ENCODE measurements at regions not wholly inside any gene's neighbourhood (a gene's known extent, or its start where the extent isn't known, plus 50 kb on each side); places are given as distances from the start of the nearest gene placed in this dataset.
A peak's percentile ranks its signal among the peaks of the same experiment; 100 is the strongest.

DNA sequence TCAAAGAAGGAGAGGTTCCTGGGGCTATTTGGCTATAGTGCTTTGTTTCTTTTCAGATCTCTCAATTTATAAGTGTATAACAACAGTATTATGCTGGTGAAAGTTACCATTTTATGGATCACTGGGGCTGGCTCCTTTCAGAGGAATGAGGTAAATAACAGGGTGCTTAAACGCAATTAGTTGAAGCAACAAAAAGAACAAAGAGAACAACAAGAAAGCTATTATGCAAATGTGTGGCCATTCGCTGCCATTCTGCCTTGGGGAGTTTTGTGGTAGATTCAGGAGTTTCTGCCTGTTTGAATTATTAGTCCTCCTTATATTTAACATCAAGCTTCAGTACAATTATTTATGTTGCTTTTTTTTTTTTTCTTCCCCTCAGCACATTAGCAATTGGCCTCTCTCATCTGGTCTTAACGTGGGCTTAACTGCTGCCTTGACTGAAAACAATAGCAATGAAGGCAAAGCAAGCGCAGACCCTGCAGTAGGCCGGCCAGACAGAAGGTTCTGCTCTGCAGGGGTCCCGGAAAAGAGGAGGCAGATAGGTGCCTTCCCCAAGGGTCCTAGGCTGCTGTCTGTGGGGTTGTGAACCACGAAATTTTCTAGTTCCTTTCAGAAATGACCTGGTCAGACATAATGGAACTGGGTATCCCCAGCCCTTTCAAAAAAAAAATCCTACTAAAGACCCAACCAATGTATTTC lies 339.9 kb upstream of the PODXL start:
- no peak for DNase-seq

DNA sequence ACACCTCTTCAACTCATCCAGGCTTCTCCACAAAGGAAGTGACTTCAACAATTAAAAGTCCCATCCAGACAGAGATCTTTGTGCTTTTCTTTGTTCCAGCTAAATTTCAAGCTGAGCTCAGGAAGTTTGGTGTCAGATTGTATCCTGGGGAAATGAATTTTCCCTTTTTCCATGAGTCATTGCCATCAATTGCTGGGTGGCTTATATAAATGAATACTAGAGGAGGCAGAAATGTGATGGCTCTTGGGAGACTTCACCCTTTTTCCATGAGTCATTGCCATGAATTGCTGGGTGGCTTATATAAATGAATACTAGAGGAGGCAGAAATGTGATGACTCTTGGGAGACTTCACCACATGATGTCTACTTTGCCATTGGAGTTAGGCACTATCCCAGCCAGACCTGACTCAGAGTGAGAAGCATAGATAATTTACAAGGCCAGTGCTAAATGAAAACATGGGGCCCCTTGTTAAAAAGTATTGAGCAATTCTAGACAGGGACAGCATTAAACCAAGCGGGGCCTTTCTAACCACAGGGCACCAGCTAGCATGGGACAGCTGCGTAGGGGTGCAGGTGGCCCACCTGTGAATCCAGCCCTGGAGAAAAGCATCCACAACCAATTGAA lies 339.2 kb upstream of the PODXL start:
- DNase-seq = no peak

DNA sequence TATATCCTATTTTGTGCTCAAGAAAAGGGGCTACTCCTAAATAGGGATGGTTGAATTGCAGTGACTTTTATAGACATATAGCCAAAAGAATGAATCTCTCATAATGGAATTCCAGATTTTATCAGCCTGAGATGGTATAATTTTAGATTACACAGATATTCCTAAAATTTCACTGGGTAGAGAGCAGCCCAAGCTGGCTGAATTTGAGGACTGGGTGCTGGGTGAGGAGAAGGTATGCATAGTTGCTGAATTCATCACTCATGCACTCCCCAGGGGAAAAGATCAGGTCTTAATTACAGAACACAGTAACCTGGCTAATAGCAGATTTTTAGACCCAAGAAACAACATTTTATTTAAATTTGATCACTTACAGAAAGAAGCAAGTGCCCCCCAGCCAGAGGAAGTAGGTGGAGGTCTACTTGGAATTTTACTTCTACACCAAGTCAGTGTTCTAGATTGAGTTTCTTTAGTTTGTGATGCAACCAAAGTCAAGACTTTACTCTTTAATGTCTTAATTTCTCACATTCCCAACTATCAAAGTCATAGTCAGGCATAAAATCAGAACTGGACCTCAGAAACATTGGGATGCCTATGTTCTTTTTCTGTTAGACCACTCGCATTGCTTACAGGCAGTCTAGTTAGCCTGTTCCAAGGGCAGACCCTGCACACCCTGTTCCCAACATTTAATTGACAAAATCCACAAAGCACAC lies 337.4 kb upstream of the PODXL start:
- DNase-seq = no peak

DNA sequence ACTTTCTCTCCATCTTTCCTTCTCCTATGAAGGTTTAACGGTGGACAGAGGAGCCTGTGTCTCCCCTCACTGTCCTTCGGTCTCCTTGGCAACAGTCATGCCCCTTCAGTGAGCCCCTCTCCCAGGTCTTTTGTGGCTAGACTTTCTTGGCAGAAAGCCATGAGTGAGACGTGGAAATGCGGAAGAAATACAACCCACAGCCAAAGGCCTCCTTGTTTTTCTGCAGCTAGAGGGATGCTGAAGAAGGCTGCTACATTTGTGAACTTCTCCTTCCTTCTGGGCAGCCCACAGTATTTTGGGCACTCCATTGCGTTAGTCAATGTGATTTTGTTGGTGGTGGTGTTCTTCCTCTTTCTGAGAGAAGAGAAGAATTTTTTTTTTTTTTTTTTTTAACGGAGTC lies 333.7 kb upstream of the PODXL start:
- DNase-seq = no peak

DNA sequence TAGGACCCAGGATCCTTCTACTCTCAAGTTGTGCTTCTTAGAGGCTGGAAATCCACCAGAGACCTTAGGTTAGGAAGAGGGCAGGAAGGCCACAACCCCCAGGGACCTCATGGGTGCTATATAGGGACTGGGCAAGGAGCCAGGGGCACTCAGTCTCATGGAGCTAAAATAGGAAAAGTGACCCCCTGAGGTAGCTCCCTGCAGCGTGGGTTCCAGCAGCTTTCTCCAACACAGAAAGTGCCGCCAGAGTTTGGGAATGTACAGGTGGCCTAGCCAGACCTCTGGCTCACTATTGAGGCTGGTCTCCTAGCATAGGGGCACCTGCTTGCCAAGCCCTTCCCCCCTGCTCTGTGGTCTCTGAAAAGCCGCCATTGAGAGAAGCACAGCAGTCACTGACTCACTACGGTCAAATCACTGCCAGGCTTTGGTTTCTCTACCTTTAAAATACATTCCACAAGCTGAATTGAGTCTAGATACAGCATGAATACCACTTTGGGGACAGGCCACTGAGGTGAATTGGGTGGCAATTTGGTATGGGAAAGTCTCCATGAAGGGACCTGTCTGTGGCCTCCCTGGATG lies 333.2 kb upstream of the PODXL start:
- DNase-seq = no peak

DNA sequence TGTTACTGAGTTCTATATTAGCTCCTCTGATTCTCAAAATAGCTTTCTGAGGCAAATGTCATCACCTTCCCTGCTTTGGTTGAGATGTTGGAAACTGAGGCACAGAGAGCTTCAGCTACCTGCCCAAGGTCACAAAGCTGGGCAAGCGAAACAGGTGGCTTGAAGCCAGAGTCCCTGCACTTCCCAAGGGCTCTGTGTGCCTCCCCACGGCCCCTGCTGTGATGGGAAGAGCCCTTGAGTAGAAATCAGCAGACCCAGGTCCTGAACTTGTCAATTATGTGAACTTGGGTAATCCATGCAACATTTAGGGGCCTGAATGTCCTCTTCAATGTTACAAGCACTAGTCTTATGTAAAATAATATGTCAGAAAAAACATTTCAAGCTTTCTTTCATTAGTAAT lies 327.3 kb upstream of the PODXL start:
- DNase-seq = no peak

DNA sequence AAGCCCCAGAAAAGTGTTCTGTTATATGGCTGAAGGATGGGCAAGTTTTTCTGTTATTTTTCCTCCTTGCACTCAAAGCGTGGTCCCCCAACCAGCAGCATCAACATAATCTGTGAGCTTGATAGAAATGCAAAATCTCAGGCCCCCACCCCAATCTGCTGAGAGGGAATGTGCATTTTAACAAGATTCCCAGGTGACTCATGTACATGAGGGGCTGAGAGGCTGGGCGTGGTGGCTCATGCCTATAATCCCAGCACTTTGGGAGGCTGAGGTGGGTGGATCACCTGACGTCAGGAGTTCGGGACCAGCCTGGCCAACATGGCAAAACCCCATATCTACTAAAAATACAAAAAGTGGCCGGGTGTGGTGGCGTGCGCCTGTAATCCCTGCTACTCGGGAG lies 326.8 kb upstream of the PODXL start:
- DNase-seq = no peak

DNA sequence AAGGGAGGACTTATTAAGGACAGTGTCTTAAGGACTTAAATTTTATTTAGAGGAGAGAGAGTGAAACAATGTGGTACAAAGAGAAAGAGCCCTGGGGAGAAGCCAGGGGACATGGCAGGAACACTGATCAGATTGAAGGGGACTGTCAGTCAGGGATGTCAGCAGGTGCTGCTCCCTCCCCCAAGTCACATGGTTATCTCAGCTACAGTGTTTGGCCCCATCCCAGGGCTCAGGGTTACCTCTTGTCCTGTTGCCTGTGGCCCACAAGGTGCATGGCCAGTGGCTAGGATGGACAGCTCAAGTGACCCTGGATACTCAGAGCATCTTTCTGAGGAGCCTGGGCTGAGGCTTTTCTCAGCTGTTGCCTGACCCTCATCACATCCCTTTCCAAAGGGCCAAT lies 325.9 kb upstream of the PODXL start:
- no peak for DNase-seq

DNA sequence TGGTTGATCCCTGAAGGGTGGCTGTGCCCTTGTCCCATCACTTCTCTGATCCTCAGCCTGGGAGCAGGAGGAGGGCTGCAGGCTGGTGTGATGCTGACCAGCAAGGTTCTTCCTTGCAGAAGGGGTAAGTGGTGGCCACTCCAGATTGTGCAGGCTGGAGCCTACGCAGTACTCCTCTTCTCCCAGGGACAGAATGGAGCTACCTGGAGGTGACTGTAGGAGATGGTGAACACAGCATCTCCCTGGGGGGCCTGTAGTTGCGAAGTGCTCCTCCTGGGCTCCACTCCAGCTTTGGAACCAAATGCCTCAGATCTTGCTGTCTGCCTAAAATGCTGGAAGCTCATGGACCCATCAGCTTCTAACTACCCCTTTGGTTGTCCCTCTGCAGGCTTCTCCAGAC lies 323.6 kb upstream of the PODXL start:
- DNase-seq = no peak

DNA sequence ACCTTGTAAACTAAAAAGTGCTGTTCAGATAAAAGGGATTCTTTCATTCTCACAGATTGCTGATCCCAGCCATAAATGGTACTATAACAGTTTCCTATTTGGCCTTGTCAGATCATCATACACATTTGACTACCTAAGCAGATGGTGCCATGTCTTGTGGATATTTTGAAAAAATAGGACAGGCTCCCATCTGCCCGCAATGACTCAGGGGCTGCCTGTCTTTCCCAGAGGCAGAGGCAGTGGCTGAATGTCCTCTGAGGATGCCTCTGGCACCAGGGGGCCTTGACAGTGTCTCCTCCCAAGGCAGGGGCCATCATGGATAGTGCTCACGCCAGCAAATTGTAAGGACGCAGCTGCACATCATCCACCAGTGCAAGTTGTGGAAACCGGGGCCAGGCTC lies 323.0 kb upstream of the PODXL start:
- DNase-seq = no peak

DNA sequence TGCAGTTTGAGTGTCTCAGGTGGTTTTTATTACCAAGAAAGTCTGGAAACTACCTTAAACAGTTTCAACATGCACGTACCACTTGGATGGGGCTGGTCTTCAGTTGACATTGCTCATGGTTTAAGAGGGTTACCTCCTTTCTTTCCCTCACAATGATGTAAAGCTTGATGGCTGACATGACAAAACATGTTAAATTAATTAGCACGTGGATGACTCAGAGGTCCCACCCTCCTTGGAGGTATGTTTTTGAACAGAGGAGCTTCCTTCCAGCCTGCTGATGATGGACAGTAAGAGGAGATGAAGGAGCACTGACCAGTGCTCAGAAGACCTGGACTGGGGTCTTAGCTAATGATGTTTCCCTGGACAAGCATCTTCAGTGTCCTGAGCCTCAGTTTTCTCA lies 322.3 kb upstream of the PODXL start:
- no peak for DNase-seq

DNA sequence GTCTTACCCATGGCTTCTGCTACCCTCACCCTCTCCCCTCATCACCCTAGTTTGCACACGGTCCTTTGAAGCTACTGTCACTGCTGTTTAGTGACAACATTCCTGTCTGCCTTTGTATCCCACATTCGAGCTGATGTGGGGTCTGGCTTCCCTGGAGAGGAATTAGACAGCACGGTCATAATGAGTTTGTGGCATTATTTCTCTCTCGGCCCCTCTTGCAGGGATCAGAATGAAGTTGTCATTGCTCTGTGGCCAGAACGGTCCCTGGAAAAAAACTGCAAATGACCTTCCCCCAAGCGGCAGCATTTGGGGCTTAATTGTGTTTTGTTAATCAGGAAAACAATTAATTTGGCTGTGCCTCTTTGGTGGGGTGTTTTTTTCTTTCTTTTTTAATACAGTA lies 317.2 kb upstream of the PODXL start:
- DNase-seq = no peak

DNA sequence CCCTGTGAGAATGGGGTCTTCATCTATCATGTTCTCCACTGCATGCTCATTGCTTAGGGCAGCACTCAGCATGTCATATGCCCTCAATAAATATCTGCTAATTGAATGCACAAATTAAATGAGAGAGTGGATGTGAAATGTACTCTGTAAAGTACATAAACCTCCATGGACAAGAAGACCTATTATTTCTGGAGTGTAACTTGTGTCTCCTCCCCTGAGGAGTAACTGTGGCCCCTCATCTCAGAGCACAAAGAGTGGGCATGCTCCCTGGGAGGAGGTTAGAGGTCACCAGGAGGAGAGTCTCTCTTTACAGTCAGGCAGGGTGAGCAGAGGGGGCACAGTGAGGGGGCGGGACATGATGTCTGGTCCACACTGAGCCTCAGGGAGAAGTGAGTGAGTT lies 313.6 kb upstream of the PODXL start:
- no peak for DNase-seq

DNA sequence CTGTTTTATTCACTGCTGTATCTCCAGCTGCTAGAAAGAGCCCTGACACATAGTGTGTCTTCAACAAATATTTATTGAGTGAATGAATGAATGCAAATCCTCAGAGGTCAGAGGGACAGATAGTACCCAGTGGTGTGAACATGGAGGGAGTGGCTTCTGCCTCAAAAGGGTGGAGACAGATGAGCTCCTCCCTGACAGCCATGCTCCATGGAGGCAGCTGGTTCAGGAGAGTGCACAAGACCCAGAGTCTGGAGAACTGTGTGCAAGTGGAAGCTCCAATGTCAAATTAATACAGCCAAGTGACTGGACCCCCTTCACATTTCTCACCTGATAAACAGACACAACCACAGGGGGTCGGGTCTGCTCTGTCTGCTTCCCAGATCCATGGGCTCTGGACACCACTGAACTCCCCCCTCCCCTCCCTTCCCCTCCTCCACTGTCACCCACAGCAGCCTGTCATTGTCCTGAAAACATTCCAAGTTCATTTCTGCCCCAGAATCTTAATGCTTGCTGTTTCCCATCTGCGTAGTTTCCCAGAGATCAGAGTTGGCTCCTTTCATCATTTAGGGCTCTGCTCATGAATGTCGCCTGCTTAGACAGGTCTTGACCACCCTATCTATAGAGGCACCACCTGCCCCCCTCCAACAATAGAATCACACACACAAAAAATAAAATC lies 312.9 kb upstream of the PODXL start:
- DNase-seq = no peak

DNA sequence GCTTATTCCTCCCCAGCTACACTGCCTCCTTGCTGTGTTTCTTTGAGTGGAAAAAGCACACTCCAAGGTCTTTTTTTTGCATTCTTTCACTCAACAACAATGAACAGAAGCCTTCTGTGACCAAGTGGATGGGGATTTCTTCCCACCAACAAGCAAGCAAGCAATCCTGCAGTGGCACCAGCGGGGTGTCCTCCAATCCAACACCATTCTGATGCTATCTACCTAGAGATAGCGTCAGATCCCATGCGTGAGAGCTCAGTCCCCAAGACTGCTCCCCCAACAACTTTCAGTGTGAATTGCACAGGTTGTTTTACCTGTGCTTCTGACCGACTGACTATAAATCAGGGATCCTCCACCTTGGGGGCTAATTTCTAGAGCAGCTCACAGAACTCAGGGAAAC lies 311.0 kb upstream of the PODXL start:
- DNase-seq = no peak

DNA sequence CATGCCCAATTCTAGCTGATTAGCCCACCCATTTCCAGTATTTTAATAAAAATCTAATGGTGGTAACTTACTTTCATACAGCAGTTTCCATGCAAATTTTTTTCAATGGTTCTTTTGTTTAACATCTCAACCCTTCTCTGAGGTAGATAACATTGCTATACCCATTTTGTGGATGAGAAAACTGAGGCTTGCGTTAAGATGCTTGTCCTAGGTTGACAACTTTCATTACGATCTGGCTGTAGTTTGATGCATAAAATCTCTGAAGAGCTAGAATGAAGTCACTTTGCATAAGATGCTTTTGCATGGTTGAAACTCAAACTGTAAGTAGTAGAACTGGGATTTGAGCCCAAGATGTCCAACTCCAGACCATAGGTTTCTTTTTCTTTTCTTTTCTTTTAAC lies 309.5 kb upstream of the PODXL start:
- DNase-seq = no peak

DNA sequence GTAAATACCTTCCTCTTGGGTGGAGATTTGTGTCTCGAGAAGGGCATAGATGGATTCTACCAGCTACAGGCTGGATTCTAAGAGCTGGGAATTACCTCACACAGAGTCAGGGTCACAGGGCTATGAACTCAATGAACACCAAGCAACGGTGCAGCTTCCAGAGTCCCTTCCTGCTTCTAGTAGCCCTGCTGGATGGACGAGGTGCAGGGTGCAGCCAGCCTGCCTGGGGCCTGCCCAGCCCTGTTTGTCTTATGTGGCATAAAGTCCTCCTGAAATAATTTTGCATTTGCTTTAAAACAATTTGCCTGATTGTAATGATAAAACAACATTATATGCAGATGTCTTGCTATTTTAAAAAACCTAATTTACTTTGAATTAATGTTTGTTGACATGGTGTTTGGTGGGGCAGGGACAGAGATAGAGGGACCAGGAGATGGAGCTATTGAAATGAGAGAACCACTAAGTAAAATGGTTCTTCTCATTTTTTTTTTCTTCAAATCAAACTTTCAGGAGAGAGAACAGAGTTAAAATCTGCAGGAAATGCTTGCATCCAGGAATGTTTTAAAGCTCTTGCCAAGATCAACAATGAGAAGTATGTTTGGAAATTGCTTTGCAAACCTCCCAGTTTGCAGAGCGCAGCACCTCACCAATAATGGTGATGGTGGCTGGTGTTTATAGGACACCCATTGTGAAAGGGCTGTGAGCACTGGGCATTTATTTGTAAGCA lies 305.4 kb upstream of the PODXL start:
- DNase-seq = no peak

DNA sequence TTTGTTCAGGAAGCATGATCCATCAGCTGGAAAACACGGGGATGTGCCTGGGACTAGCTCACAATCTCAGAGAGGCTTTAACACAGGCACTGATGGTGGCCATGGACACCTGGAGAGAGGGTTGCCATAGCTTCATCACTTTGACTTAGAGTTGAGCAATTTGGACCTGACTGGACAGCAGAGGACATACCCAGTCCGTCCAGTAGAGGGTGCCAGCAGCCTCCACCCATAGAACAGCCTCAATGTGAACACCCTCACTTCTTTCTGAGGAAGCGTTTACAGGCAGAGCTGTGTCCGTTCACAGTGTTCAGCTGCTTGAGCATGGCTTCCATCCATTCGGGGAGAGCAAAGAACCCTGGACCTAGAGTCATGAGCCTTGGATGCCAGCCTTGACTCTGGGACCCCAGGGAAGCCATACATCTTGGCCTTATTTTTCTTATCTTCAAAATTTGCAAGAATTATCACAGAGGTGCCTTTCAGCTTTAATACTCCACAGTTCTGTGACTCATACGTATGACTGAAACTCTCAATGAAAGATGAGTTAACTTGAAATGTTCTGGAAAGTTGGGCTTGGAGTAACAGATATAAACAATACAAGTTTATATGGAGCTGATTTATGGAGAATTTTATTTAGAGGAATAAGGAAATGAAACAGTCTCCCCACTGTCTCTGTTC lies 302.9 kb upstream of the PODXL start:
- peak; percentile 50 for DNase-seq

DNA sequence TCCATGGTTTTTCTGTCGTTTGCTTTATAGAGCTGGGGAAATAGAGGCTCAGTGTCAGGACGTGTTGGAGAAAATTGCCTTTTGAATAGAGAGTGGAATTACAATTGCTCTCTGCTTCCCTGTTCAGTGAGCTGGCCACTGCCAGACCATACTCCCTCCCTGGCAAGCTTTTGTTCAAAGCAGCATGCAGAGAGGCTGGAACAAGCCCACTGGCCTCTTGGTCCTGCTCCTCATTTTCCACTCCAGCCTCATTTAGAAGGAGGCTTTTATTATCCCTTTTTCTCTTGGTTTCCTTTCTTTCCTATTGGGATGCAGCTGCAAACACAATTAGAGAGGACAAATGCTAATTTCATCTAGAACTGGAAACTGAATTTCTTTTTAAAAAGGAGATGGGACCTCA lies 302.2 kb upstream of the PODXL start:
- no peak for DNase-seq

DNA sequence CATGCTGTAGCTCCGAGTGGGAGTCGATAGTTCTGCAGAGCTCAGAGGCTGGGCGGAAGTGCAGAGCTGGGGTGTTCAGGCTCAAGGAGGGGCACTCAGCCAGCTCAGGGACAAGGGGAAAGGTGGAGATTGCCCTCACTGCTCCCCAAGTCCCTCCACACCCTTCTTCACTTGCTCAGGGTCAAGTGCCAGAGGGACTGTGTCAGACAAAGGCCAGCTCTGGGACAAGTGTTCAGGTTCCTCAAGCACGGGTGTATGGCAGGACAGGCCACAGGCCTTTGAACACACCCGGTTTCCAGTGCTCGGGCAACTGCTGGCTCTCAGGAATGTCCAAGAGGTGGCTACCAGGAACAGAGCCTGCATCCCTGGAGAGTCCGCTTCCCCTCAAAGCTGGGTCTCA lies 293.0 kb upstream of the PODXL start:
- DNase-seq = no peak

DNA sequence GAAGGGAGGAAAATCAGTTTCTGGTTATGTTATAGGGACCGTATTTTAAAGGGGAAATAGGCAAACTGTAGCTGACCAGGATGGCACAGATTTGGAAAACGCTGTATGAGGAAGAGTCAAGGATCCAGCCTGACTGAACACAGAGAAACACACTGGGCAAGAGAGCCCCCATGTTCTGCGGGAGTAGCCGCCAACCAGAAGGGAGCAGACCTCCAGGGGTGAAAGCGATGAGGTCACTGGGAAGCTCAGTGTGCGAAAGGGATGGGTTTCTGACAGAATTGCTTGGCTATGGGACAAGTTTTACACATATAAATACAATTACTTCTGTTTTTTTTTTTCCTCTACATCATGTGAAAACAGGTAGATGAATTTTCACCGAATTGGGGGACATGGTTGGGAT lies 291.6 kb upstream of the PODXL start:
- no peak for DNase-seq

DNA sequence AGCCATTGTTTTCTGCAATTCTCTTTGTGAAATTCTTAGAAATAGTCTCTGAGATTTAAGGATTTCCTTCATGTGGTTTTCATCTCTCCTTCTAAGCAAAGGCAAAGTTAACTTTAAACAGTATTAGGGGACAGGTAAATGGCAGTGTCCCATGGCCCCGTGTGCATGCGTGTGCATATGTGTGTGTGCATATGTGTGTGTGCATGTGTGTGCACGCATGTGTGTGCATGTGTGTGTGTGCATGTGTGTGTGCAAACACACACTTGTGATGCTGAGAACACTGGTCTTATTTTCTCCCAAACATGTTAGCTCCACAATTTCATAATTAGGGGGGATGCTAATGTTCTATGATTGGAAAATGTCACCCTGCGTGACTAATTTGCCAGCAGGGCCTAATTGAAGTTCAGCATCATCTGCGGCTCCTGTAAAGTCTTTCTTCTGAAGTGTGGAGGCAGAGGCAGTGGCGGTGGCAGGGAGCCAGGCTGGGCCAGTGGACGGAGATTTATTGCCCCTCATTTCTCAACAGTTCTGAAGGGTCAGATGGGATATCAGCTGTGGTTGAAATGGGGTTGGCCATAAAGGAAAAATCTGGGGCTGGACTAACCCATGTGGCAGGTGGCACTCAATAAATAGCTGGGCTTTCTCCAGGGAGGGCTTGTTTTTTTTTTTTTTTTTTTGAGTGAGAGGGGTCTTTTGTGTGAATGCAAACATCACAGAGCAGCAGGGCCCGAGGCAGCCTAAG lies 289.3 kb upstream of the PODXL start:
- DNase-seq = no peak
